Loucy (cell line): ENCODE measurements at regions not wholly inside any gene's neighbourhood (a gene's known extent, or its start where the extent isn't known, plus 50 kb on each side); places are given as distances from the start of the nearest gene placed in this dataset.

ENCODE experiments used
- EZH2phosphoT487 ChIP-seq: fragments of 200-600 bp; IDR thresholded peaks from 2 replicates; pipeline ENCODE4 v1.6.1; 2018; ENCODE audit warnings: antibody characterized with exemption, mild to moderate bottlenecking, moderate library complexity, borderline replicate concordance
- TF ChIP-seq, protein P1 (sequence below): fragments of 200-600 bp; sonication (generic); conservative IDR thresholded peaks from 2 replicates; pipeline ENCODE4 v1.5.1; 2014; ENCODE audit warnings: mild to moderate bottlenecking, antibody characterized with exemption, low read length

DNA sequence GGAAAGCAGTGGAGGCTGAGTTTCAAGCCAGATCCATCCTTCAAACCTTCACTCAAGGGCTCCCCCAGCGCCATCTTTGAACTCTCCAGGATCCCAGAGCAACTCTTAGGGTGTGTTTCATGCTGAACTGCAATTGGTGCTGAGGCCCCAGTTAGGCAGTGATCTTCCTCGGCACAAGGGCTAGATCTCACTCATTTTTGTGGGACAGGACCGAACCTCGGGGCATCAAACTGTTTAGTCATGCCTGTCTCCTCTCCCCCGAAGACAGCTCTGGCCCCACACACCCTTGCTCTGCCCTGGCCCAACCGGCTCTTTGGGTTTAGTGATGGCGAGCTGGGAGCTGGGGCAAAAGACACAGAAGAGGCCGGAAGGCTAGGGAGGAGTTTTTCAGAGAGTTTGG lies 115.1 kb downstream of the NUFIP1 start:
- TF ChIP-seq, protein P1, sequence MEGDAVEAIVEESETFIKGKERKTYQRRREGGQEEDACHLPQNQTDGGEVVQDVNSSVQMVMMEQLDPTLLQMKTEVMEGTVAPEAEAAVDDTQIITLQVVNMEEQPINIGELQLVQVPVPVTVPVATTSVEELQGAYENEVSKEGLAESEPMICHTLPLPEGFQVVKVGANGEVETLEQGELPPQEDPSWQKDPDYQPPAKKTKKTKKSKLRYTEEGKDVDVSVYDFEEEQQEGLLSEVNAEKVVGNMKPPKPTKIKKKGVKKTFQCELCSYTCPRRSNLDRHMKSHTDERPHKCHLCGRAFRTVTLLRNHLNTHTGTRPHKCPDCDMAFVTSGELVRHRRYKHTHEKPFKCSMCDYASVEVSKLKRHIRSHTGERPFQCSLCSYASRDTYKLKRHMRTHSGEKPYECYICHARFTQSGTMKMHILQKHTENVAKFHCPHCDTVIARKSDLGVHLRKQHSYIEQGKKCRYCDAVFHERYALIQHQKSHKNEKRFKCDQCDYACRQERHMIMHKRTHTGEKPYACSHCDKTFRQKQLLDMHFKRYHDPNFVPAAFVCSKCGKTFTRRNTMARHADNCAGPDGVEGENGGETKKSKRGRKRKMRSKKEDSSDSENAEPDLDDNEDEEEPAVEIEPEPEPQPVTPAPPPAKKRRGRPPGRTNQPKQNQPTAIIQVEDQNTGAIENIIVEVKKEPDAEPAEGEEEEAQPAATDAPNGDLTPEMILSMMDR = no peak
- no peak for TF ChIP-seq EZH2phosphoT487
